GM18867 (cell line): ENCODE measurements at regions not wholly inside any gene's neighbourhood (a gene's known extent, or its start where the extent isn't known, plus 50 kb on each side); places are given as distances from the start of the nearest gene placed in this dataset.
"Not testable (repeated sequence)": the region's sequence is repeated elsewhere in the genome, so short reads cannot be mapped to it uniquely, and the experiment has no call there.

Source experiments
- ATAC-seq: cut with Tn5 transposase; IDR thresholded peaks from one replicate; pipeline ENCODE4 v1.9.1; 2021; ENCODE audit warnings: mild to moderate bottlenecking, moderate library complexity; ENCODE audit not compliant: unreplicated experiment

- ATAC-seq, result no peak
Observed at GRCh38 chr12:131249246-131250027, 295.7 kb downstream of the ADGRD1 start.

GRCh38 chr12:131250028-131250950 lies 296.6 kb downstream of the ADGRD1 start:
- ATAC-seq, result no peak

- no peak for ATAC-seq
Observed at GRCh38 chr12:131250951-131251315, 297.2 kb downstream of the ADGRD1 start.

- no peak for ATAC-seq
Observed at GRCh38 chr12:131251336-131252101, 297.8 kb downstream of the ADGRD1 start.

- ATAC-seq, result no peak
Observed at GRCh38 chr12:131253376-131254026, 299.8 kb downstream of the ADGRD1 start.

- no peak for ATAC-seq
Observed at GRCh38 chr12:131254374-131254773, 300.7 kb downstream of the ADGRD1 start.

- no peak for ATAC-seq
Observed at GRCh38 chr12:131258398-131258797, 304.7 kb downstream of the ADGRD1 start.

GRCh38 chr12:131260251-131260905 lies 306.7 kb downstream of the ADGRD1 start:
- ATAC-seq, result no peak

- ATAC-seq, result no peak
Observed at GRCh38 chr12:131260954-131261353, 307.2 kb downstream of the ADGRD1 start.

GRCh38 chr12:131261906-131262305 lies 308.2 kb downstream of the ADGRD1 start:
- no peak for ATAC-seq

- ATAC-seq, result no peak
Observed at GRCh38 chr12:131263626-131264025, 309.9 kb downstream of the ADGRD1 start.

- ATAC-seq, result no peak
Observed at GRCh38 chr12:131264635-131265034, 310.9 kb downstream of the ADGRD1 start.

GRCh38 chr12:131266591-131267467 lies 313.1 kb downstream of the ADGRD1 start:
- ATAC-seq, result no peak

- no peak for ATAC-seq
Observed at GRCh38 chr12:131267576-131267975, 313.9 kb downstream of the ADGRD1 start.

- ATAC-seq, result not testable (repeated sequence)
Observed at GRCh38 chr12:131268123-131268522, 314.4 kb downstream of the ADGRD1 start.

GRCh38 chr12:131268571-131268970 lies 314.9 kb downstream of the ADGRD1 start:
- ATAC-seq, result not testable (repeated sequence)

GRCh38 chr12:131269551-131269950 lies 315.8 kb downstream of the ADGRD1 start:
- no peak for ATAC-seq

- not testable (repeated sequence) for ATAC-seq
Observed at GRCh38 chr12:131269977-131270376, 316.3 kb downstream of the ADGRD1 start.

GRCh38 chr12:131271724-131272123 lies 318.0 kb downstream of the ADGRD1 start:
- ATAC-seq, result no peak
